CD4-positive, alpha-beta T cell treated with Interleukin-2 at 100 ng/mL for 4 hours (primary cell): ENCODE measurements at regions not wholly inside any gene's neighbourhood (a gene's known extent, or its start where the extent isn't known, plus 50 kb on each side); places are given as distances from the start of the nearest gene placed in this dataset.

Experiments used
- DNase-seq: peaks from one replicate; pipeline ENCODE4 v3.0.0-alpha.2; 2020; ENCODE audit warnings: low spot score

DNA sequence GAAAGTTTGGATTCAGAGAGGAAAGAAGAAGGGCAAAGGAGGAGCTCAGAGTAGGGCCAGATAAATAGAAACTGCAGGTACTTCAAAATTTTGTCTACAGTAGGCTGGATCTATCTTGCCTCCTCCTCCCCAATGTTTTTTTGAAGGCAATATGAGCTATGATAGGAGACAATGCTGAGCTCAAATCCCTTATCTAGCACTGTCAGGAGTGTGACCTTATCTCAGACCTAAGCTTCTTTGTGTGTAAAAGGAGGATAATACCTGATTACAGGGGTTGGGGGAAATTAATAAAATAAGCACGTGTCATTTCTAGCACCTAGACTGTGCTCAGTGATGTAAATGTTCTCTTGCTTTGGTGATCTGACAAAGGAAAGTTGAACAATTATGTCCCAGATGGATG is 137.8 kb upstream of the CD180 start:
- DNase-seq: no peak

DNA sequence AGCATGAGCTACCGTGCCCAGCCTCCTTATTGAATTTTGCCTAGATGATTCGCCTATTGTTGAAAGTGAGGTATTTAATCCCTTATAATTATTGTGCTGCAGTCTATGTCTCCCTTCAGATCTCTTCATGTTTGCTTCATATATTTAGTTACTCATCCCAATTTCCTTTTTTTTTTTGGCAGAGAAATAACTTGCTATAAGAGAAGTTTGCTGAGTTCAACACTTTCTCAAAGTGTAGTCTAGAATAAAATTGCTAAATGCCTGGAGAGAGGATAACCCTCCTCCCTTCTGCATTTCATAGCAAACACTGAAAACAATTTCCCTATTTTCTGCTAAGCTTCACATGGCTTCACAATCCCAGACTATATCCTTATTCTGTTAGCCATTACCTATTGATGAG is 136.6 kb upstream of the CD180 start:
- DNase-seq: no peak

DNA sequence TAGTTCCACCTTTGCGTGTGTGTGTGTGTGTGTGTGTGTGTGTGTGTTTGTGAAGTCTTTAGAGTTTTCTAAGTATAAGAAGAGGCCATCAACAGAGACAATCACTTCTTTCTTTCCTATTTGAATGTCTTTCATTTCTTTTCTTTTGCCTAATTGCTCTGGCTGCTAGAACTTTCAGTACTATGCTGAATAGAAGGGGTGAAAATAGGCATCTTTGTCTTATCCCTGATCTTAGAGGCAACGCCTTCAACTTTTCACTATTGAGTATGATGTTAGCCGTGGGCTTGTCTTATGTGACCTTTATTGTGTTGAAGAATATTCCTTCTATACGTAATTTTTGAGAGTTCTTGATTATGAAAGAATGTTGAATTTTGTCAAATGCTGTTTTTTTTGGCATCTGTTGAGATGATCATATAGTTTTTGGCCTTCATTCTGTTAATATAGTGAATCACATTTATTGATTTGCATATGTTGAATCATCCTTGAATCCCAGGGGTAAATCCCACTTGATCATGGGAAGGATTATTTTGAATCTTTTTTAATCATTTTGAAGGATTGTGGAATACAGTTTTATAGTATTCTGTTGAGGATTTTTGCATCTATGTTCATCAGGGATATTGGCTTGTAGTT is 134.8 kb upstream of the CD180 start:
- no peak for DNase-seq

DNA sequence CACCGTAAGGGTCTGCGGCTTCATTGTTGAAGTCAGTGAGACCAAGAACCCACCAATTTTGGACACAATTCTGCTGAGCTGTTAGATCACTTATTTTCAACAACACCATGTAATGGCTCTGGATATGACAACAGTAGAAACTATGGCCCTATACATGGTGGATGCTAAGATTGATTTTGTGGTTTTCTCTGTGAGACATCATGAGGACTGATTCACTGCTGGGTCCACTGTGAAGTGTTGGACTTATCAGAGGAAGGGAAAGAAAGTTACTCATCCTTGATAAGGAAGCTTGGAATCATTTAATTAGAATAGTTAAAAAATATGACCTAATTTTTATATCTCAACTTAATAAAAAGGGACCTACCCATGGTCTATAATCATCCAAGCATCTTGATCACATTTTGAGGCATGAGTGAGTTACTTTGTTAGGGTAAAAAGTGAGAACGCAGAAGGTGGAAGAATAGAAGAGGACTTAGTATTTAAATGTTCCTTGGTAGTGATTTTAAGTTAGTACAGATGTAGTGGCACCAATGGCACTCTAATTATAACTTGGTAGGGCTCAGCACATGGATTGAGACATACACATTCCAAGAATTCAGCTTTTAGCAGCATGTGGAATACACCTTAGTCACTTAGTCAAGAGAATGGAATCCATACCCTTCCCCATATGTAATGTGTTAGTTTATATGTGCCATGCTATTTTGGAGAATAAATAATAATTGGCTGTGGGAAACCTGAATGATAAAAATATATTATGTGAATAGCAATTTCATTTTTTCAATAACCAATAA is 123.5 kb upstream of the CD180 start:
- no peak for DNase-seq

DNA sequence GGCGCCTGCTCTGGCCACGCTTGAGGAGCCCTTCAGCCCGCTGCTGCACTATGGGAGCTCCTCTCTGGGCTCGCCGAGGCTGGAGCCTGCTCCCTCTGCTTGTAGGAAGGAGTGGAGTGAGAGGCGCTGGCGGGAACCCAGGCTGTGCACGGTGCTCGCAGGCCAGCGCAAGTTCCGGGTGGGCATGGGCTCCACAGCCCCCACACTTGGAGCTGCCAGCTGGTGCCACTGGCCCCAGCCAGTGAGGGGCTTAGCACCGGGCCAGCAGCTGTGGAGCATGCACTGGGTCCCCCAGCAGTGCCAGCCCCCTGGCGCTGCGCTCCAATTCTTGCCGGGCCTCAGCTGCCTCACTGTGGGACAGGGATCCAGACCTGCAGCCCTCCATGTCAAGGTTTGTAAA is 122.1 kb upstream of the CD180 start:
- no peak for DNase-seq

DNA sequence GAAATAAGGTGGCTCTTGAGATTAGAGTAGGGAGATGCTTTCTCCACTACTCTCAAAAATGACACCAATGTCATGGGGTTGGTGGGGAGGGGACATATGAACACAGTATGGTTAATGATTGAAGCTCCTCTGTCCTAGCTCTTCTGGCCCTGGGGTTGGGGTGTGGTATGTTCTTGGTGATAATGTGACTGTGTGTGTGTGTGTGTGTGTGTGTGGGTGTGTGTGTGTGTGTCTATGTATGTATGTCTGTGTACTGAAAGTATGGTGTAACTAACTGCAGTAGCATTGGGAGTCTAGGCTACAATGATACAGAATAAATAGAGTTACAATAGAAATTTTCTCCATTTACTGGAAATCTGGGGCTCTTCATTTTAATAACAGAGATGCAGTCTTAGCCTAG is 121.0 kb upstream of the CD180 start:
- no peak for DNase-seq

DNA sequence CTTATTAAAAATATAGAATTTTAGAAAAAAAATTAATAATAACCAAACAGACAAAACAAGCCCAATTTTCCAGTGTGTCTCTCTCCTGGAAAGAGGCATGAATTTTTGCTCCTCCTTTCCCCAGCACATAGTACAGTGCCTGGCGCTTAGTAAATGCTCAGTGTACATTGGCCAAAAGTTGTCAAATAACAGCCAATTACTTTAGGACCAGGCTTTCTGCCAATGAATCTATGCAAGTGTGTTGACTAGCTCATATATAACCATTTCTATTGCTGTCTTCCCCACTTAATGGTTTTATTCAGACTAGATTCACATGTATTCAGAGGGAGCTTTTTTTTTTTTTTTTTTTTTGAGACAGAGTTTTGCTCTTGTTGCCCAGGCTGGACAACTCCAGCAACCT is 120.1 kb upstream of the CD180 start:
- no peak for DNase-seq

DNA sequence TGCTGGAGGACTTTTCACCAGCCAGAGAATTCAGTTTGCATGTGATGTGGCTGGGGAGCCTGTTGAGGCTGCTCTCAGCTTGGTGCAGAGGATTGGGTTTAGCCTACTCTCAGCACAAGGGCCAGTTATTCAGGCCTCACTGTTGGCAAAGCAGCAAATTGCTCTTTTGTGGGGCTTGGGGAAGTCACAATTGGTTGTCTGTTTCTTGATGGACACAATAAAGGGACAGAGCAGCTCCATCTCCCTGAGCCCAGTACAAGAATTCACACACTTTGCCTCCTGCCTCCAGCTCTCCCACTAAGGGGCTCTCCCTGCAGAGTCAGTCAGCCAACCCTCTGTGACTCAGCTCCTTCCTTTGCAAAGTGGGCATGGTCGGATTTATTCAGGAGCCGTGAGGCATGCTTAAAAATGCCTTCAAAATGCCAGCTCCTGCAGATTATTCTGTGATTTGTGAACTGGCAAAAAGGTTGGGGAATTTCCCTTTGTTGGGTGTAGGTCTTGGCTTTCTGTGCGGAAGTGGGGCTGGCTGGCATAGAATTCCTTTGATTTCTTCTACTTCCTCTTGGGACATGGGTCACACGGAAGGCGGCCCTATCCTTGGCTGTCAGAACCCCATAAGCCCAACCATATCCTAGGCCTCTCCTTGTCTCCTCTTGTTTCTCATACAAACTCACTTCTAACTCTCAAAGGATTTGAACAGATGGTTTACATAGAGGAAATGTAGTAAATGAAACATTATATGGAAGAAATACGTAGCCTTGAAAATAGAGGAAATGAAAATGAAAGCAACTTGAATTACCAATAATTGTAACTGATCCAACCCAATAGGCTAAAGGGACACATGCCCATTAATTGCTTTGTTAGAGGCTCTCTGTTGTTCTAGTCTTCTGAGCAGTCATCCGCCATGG is 118.7 kb upstream of the CD180 start:
- no peak for DNase-seq

DNA sequence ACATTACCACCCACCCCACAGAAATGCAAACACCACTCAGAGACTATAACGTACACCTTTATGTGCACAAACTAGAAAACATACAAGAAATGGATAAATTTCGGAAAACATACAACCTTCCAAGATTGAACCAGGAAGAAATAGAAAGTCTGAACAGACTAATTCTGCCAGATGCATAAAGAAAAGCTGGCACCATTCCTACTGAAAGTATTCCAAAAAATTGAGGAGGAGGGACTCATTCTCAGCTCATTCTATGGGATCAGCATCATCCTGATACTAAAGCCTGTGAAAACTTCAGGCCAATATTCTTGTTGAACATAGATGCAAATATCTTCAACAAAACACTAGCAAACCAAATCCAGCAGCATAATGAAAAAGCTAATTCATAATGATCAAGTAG is 115.1 kb upstream of the CD180 start:
- DNase-seq: no peak

DNA sequence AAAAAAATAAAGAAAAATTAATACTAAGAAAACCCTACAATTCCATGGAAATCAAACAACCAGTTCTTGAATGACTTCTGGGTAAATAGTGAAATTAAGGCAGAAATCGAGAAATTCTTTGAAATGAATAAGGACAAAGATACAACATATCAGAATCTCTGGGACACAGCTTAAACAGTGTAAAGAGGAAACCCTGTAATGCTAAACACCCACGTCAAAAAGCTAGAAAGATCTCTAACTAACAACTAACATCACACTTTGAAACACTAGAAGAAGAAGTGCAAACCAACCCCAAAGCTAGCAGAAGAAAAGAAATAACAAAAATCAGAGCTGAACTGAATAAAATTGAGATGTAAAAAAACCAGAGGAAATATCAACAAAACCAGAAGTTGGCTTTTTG is 114.6 kb upstream of the CD180 start:
- no peak for DNase-seq

DNA sequence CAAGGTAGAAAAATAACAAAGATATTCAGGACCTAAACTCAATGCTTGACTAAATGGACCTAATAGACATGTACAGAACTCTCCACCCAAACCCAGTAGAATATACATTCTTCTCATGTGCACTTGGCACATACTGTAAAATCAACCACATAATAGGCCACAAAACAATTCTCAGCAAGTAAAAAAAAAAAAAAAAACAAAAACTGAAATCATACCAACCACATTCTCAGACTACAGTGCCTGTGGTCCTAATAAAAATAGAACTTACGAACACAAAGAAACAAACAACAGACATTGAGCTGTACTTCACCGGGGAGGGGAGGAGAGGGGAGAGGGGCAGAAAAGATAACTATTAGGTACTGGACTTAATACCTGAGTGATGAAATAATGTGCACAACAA is 114.1 kb upstream of the CD180 start:
- DNase-seq: no peak

DNA sequence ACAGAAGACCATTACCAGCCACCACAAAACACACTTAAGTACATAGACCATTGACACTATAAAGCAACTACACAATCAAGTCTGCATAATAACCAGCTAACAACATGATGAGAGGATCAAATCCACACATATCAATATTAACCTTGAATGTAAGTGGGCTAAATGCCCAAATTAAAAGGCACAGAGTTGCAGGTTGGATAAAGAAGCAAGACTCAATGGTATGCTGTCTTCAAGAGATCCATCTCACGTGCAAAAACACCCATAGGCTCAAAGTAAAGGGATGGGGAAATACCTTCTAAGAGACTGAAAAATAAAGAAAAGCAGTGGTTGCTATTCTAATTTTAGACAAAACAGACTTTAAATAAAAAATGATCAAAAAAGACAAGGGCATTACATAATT is 113.6 kb upstream of the CD180 start:
- no peak for DNase-seq

DNA sequence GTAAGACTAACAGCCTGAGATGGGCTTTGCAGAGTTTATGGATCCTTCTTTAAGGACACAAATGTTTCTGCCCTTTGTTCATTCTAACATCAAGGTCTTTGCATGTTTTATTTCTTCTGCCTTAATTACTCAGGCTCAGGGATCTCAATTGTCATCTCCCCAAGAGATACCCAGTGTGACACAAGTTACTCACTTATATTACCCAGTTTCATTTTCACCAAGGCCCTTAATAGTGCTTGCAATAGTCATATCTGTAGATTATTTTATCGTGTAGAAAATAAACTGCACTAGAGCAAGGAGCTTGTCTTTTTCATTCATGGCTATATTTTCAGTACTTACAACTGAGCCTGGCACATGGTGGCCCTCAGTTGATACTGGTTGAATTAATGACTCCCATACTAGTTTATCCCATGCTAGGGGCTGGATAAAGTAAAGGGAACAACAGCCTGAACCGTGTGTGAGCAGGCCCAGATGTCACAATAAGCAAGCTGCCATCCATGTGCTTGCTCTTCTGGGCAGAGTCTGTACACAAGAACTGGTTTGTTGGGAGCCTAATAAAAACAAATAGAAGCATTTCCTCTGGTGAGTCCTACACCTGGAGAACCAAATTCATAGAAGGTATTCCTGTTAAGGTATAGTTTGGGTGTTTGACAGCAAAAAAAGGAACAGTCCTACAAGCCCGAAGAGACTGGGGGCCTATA is 112.5 kb upstream of the CD180 start:
- DNase-seq: no peak

DNA sequence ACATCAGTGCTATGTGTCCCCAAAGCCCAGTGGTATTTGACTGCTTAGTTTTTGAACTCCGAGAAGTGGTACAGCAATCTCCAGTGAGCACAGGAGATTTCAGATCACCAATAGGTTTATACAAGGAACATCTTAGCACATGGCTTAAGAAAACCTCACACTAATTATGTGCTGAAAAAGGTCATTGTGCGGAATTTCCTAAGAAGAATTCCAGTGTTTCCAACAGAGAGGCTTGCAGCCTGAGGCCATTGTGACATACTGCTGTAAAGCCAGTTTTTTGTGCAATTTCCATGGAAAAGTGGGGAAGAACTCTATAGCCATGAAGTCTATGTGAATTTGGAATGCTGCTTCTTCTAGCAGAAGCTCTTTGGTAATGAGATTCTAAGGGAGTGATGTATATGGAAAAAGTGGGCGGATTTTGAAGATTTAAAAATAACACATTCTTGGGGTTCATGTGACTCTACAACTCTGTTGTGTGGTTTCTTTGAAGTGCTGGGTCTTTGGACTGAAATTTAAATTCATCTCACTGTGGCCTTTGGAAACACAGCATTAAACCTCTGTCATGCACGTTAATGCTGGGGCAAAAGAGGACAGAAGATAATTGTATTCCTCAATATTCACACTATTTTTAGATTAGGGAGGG is 110.5 kb upstream of the CD180 start:
- no peak for DNase-seq

DNA sequence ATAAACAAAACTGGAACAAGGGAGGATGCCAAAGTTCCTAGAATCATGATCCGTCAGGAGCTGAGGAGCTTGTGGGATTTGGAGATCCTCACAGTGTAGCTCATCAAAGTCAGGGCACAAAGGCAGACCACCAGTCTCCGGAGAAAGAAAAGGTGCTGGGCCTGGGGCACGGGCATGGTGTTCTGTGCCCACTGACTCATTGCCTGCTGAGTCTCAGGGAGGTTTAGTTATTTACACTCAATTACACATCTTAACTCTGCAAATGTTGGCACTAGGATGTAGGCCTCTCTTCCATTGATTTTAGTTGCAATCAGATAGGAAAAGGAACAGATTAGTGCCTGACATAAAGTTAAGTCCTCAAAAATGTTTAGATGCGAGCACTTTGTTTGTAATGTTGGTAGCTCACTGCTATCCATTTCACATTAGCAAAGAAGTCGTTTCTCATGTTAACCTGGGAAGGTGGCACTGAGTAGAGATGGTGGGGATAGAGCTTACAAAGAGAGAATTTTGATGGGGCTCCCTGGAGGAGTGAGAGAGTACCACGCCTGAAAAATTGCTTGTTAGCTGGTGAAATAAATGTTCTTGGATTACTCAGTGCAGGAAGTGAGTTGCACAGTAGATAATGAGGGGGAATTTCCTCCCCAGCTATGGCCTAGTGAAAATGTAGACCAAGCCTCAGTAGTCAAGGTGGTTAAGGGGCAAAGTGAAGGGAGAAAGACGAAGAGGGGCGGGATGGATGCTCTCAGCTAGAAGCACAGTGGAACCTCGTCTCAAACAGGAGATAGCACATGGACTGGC is 109.5 kb upstream of the CD180 start:
- DNase-seq: no peak

DNA sequence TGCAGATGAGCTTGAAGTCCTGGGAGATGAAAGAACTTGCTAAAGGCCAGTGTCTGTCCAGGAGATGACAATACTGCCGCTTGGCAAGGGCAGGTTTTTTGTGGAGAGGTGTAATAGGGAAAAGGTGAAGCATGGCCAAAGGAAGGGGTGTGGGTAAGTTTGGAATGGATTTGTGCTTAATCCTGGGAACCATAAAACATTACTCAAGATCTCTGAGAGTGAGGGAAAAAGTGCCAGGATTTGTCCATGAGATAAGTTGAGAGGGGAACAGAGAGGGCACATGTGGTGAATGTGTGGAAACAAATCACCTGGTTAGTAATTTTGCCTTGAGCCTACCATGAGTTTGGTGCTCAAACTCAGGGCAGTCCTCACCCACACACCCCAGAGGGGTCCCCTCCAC is 108.8 kb upstream of the CD180 start:
- DNase-seq: no peak

DNA sequence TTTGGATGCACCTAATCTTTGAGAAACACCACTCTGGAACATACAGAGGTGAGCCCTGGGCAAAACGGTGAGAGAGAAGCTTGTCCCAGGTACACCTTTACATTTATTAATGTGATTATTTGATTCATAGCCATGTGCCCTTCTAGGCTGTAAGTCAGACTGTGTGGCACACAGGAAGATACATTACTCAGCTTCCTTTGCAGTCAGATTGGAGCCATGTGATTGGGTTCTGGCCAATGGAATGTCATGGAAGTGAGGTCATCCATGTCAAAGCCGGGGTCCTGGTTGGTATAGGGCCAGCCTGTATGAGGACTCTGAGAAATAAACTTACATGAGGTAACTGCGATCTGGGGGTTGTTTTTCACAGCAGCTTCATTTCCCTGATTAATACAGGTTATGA is 106.8 kb upstream of the CD180 start:
- no peak for DNase-seq

DNA sequence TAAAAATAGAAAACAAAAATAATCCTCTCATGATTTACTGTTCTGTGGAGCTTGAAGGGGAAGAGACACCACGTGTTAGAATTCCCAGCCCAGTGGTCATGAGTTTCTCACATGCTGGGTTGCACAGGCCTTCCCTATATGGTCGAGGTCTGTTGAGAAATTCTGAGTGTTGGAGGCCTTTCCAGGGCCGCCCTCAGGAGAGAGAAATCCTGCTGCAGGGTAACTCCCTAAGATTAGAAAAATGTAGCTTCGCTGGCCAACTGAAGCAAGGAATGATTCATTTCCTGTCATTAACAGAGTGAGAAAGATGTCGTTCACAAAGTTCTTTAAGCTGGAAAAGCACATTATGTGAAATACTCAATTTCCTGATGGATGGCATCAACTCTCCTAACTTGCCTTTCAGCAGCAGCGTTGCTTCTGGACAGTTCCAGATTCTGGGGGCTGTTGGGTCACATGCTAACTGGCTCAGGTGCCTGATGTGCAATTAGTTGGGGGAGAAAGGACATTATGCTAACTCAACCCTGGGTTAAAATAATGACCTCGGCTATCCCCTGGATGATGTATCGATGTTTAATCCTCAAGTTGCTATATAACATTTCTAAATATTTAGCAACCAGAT is 104.8 kb upstream of the CD180 start:
- no peak for DNase-seq

DNA sequence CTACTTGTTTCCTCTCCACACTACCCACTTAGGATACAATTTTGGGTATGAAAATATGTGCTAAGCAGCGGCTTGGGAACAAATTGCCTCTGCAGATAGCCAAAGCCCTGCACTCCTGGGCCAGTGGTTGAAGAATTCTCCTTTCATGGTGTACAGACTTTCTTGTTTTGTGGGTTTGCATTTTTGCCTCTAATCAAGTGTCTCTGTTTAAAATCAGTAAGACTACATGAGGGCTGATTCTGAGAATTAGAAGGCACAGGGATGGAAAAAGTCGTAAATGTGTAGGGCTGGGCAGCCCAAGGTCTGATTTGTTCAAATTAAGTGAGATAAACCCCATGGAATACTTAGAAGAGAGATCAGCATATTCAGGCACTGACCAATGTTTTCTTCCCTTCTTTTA is 103.7 kb upstream of the CD180 start:
- DNase-seq: no peak

DNA sequence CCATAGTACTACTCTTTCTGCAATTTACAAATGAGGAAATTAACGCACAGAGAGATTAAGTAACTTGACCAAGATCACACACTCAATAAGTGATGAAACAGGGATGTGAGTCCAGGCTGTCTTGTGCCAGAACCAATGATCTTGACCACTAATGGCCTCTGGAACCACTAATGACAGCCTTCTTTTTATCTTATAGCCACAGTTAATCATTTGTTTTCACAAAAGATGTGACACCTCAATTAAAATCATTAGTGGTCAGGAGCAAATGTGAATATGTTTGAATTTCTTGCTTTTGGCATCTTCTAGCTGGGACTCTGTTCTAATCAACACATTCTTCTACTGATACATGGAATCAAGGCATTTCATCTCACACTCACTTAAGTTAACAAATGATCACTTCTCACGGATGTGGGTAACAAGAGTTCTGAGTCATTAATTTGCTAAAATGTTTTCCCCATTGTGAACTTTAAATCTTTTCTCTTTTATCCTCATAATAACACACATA is 102.7 kb upstream of the CD180 start:
- DNase-seq: no peak
